K562 (cell line): ENCODE measurements at regions not wholly inside any gene's neighbourhood (a gene's known extent, or its start where the extent isn't known, plus 50 kb on each side); places are given as distances from the start of the nearest gene placed in this dataset.

Experiments
- ATAC-seq: fragments of 200-7000 bp; cut with Tn5 transposase; 3 replicates; pipeline ENCODE4 v1.9.1; 2020; ENCODE audit warnings: moderate library complexity
- BruUV-seq: library from RNA; stranded (reverse); fragments of 400-500 nt; replicated peaks from 2 replicates; lab custom pipeline; 2021; lab: Mats Ljungman, UMichigan
- CTCF ChIA-PET: fragments of 300-600 bp; formaldehyde crosslinking; extraction: SDS; loops from one replicate; lab custom pipeline; 2021; ENCODE audit warnings: low intra/inter-chr PET ratio; lab: Yijun Ruan, JAX
- POLR2A ChIA-PET: fragments of 300-600, 350-650 bp; sonication (Branson Sonifier 250); formaldehyde crosslinking; extraction: SDS; loops from one replicate; lab custom pipeline; 2021; ENCODE audit warnings: antibody characterized with exemption, inconsistent platforms; lab: Yijun Ruan, JAX
- DNase-seq, 4 experiments: peaks; one replicate each; pipeline versions ENCODE4 v3.0.0 to v3.0.0-alpha.2; 2011 to 2018; ENCODE audit warnings: low spot score in 3 of 4, mixed read lengths in 3 of 4; ENCODE audit errors: extremely low read depth in 1 of 4
- FAIRE-seq: peaks from 2 replicates; lab custom pipeline; 2011; peaks lifted over from hg19 to GRCh38; lab: Jason Lieb, UNC
- H2AFZ ChIP-seq: 2 replicates; pipeline ENCODE4 v1.6.0; 2011; ENCODE audit warnings: low read depth, low read length, control low read depth, inconsistent platforms
- H3K27ac ChIP-seq: fragments of 200-600 bp; 3 replicates; pipeline ENCODE4 v1.8.0; 2011; ENCODE audit warnings: low read depth, mild to moderate bottlenecking, control low read depth, inconsistent platforms, low read length, moderate library complexity, mixed read lengths; ENCODE audit errors: extremely low read depth
- H3K27me3 ChIP-seq, 2 experiments: fragments of 300-600 bp in 1 of 2; 2 replicates in 1 of 2; 3 replicates in 1 of 2; pipeline versions ENCODE4 v1.6.0 to v1.8.0; 2011; ENCODE audit warnings: inconsistent platforms in 2 of 2, low read length in 2 of 2, mild to moderate bottlenecking in 1 of 2, mixed read lengths in 1 of 2, moderate library complexity in 1 of 2; ENCODE audit not compliant: control insufficient read depth in 2 of 2, insufficient read depth in 2 of 2
- H3K36me3 ChIP-seq: fragments of 300-600 bp; 3 replicates; pipeline ENCODE4 v1.8.0; 2011; ENCODE audit warnings: mild to moderate bottlenecking, low read length, inconsistent platforms; ENCODE audit not compliant: control insufficient read depth, insufficient read depth
- H3K4me1 ChIP-seq, 2 experiments: fragments of 200-600 bp in 1 of 2; replicated peaks in 1 of 2; 2 replicates in 1 of 2; 3 replicates in 1 of 2; pipeline versions ENCODE4 v1.5.1 to v1.8.0; 2011; ENCODE audit warnings: inconsistent platforms in 2 of 2, low read length in 2 of 2, mild to moderate bottlenecking in 1 of 2, mixed read lengths in 1 of 2, moderate library complexity in 1 of 2; ENCODE audit not compliant: control insufficient read depth in 2 of 2, insufficient read depth in 2 of 2
- H3K4me2 ChIP-seq: 2 replicates; pipeline ENCODE4 v1.6.1; 2011; ENCODE audit warnings: low read length, control low read depth, inconsistent platforms, mixed read lengths; ENCODE audit not compliant: insufficient read depth
- H3K4me3 ChIP-seq: fragments of 200-600 bp; sonication (generic), shearing (Covaris generic); 2 replicates; pipeline ENCODE4 v1.5.1; 2016; ENCODE audit warnings: control low read depth, inconsistent platforms
- H3K79me2 ChIP-seq: fragments of 200-600 bp; 3 replicates; pipeline ENCODE4 v1.8.0; 2011; ENCODE audit warnings: low read length, inconsistent platforms; ENCODE audit not compliant: control insufficient read depth, insufficient read depth
- H3K9ac ChIP-seq, 2 experiments: 2 replicates each; pipeline versions ENCODE4 v1.6.0 to v1.6.1; 2011; ENCODE audit warnings: low read depth in 2 of 2, low read length in 2 of 2, control low read depth in 1 of 2, inconsistent platforms in 1 of 2, mild to moderate bottlenecking in 1 of 2, mixed read lengths in 1 of 2; ENCODE audit not compliant: insufficient read depth in 1 of 2
- H3K9me1 ChIP-seq: one replicate; pipeline ENCODE4 v1.6.0; 2011; ENCODE audit warnings: inconsistent platforms, mild to moderate bottlenecking, low read length, moderate library complexity; ENCODE audit not compliant: control insufficient read depth, insufficient read depth
- H3K9me3 ChIP-seq: replicated peaks from 2 replicates; pipeline ENCODE4 v1.5.1; 2011; ENCODE audit warnings: low read depth, low read length, inconsistent platforms; ENCODE audit not compliant: control insufficient read depth, insufficient read depth
- H4K20me1 ChIP-seq: replicated peaks from 2 replicates; pipeline ENCODE4 v1.6.1; 2011; ENCODE audit warnings: low read length, inconsistent platforms, mixed read lengths; ENCODE audit not compliant: control insufficient read depth, insufficient read depth
- ARID3B ChIP-seq: fragments of 250-450 bp; sonication (Bioruptor Pico); IDR thresholded peaks from 2 replicates; pipeline ENCODE4 v1.4.0; 2020; ENCODE audit warnings: borderline replicate concordance
- HOXB6 ChIP-seq: fragments of 250-450 bp; sonication (Bioruptor Pico); IDR thresholded peaks from 2 replicates; pipeline ENCODE4 v1.5.1; 2022; ENCODE audit warnings: mild to moderate bottlenecking, borderline replicate concordance
- KHSRP ChIP-seq: fragments of 450-650 bp; IDR thresholded peaks from 2 replicates; pipeline ENCODE4 v1.6.1; 2017
- NKRF ChIP-seq: fragments of 450-650 bp; IDR thresholded peaks from 2 replicates; pipeline ENCODE4 v1.6.1; 2016; ENCODE audit warnings: borderline replicate concordance
- PML ChIP-seq: IDR thresholded peaks from 2 replicates; pipeline ENCODE4 v1.6.1; 2012; ENCODE audit warnings: low read length, inconsistent platforms
- SETDB1 ChIP-seq: IDR thresholded peaks from one replicate; pipeline ENCODE4 v1.6.1; 2012; ENCODE audit warnings: low read length, control low read depth, inconsistent platforms
- STAT5B ChIP-seq: fragments of 250-450 bp; sonication (Bioruptor Pico); IDR thresholded peaks from 2 replicates; pipeline ENCODE4 v1.8.0; 2021; ENCODE audit warnings: mild to moderate bottlenecking, inconsistent platforms
- WHSC1 ChIP-seq: IDR thresholded peaks from one replicate; pipeline ENCODE4 v1.6.1; 2012; ENCODE audit warnings: low read length, control low read depth, inconsistent platforms
- ZBED1 ChIP-seq: IDR thresholded peaks from 2 replicates; pipeline ENCODE4 v1.6.1; 2014
- ZBTB7A ChIP-seq: IDR thresholded peaks from 2 replicates; pipeline ENCODE4 v1.6.1; 2011; ENCODE audit warnings: low read depth, mild to moderate bottlenecking, low read length, moderate library complexity, borderline replicate concordance; ENCODE audit not compliant: control insufficient read depth
- ZKSCAN3 ChIP-seq: fragments of 250-450 bp; sonication (Bioruptor Pico); IDR thresholded peaks from 2 replicates; pipeline ENCODE4 v1.4.0; 2020
- ZNF124 ChIP-seq: sonication (generic); formaldehyde crosslinking; IDR thresholded peaks from 2 replicates; pipeline ENCODE4 v1.8.1; 2022; ENCODE audit warnings: missing genetic modification reagents
- ZNF133 ChIP-seq: fragments of 250-450 bp; sonication (Bioruptor Pico); IDR thresholded peaks from 2 replicates; pipeline ENCODE4 v1.4.0; 2020; ENCODE audit warnings: mild to moderate bottlenecking
- ZNF24 ChIP-seq: fragments of 450-650 bp; IDR thresholded peaks from 2 replicates; pipeline ENCODE4 v1.6.1; 2016
- WGBS: fragments of 100-300 bp; shearing (Covaris generic); methylation state at CpG from one replicate; pipeline ENCODE4 v1.1.6; 2016; ENCODE audit warnings: low coverage, mixed read lengths; ENCODE audit not compliant: insufficient coverage; ENCODE audit errors: missing lambda C conversion rate; 5-methylcytosine and 5-hydroxymethylcytosine counted together
- in situ Hi-C: fragments of 300-500 bp; cut with MboI; formaldehyde crosslinking; loops from 4 replicates; pipeline ENCODE4 v1.15.0; 2018; ENCODE audit warnings: inconsistent platforms, mixed read lengths
- intact Hi-C: fragments of 100-400 bp; cut with micrococcal nuclease; formaldehyde crosslinking; loops from 2 replicates; pipeline ENCODE4 v1.14.2; 2022
- TF ChIP-seq, protein P1 (sequence below): fragments of 450-650 bp; conservative IDR thresholded peaks from 2 replicates; pipeline ENCODE4 v1.6.1; 2016; ENCODE audit warnings: missing genetic modification characterization, low read depth, mild to moderate bottlenecking, missing compliant biosample characterization, moderate library complexity

- Histone ChIP-seq H3K36me3 (no peaks in the 10 kb centered on the region), H3K9me3 (no peaks in the 10 kb centered on the region), H3K27me3 (no peaks in the 10 kb centered on the region), H3K9ac (no peak overlapping the region), H3K4me1 (no peaks in the 10 kb centered on the region), H3K79me2 (no peaks in the 10 kb centered on the region), H2AFZ (no peak overlapping the region), H3K4me3 (no peak overlapping the region)
- FAIRE-seq (no peak), DNase-seq (no peak)
- 1% methylated on average over 4 of the region's 4 CpGs for WGBS
- in situ Hi-C loops, result no loop called here
- ChIA-PET POLR2A (no interaction called here), CTCF (interaction anchor here (0.6 kb wide), 1 partner anchor 16 kb away, joined by 4 read pairs; no protein-coding TSS in a partner anchor)
- no TSS peak for BruUV-seq
- TF ChIP-seq PML, result no peak
- TF ChIP-seq, all 486 proteins: peak for 0
- H3K9me1 ChIP-seq, result no peaks in the 10 kb centered on the region
- no peak for ATAC-seq
- H3K27ac ChIP-seq, result no peak overlapping the region
- intact Hi-C loops, result no loop called here
- no peaks in the 10 kb centered on the region for H4K20me1 ChIP-seq
- no peak overlapping the region for H3K4me2 ChIP-seq
Measured at GRCh38 chr18:29146068-29146467, 969.1 kb upstream of the CDH2 start.

GRCh38 chr18:29140590-29140989 lies 963.7 kb upstream of the CDH2 start:
- Histone ChIP-seq H3K27me3 (no peaks in the 10 kb centered on the region), H3K27ac (no peak overlapping the region), H3K36me3 (no peaks in the 10 kb centered on the region), H2AFZ (no peak overlapping the region), H4K20me1 (no peaks in the 10 kb centered on the region), H3K4me3 (no peak overlapping the region), H3K79me2 (no peaks in the 10 kb centered on the region), H3K9ac (no peak overlapping the region), H3K4me2 (no peak overlapping the region), H3K9me1 (no peaks in the 10 kb centered on the region), H3K9me3 (no peaks in the 10 kb centered on the region), H3K4me1 (no peaks in the 10 kb centered on the region)
- WGBS, result 0% methylated on average over 2 of the region's 2 CpGs
- ChIA-PET CTCF (no interaction called here), POLR2A (no interaction called here)
- FAIRE-seq (no peak), ATAC-seq (no peak), DNase-seq (no peak)
- in situ Hi-C loops, result no loop called here
- BruUV-seq, result no TSS peak
- intact Hi-C loops, result no loop called here
- TF ChIP-seq HOXB6 (CRISPR knock-in tag) (no peak), WHSC1 (no peak), ZBED1 (no peak), ZNF24 (no peak), ZNF133 (CRISPR knock-in tag) (no peak), STAT5B (CRISPR knock-in tag) (no peak), NKRF (no peak), ZKSCAN3 (CRISPR knock-in tag) (no peak), SETDB1 (no peak), ARID3B (CRISPR knock-in tag) (no peak), KHSRP (no peak), ZNF124 (CRISPR knock-in tag) (no peak), ZBTB7A (no peak)
- TF ChIP-seq, protein P1, sequence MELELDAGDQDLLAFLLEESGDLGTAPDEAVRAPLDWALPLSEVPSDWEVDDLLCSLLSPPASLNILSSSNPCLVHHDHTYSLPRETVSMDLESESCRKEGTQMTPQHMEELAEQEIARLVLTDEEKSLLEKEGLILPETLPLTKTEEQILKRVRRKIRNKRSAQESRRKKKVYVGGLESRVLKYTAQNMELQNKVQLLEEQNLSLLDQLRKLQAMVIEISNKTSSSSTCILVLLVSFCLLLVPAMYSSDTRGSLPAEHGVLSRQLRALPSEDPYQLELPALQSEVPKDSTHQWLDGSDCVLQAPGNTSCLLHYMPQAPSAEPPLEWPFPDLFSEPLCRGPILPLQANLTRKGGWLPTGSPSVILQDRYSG (tag), result no peak
